ENCODE measurements at regions not wholly inside any gene's neighbourhood (a gene's known extent, or its start where the extent isn't known, plus 50 kb on each side); places are given as distances from the start of the nearest gene placed in this dataset.

- no peak for TF ChIP-seq CTCF (IDR thresholded peaks at IDR 0.05; ENCODE audit: low read depth, low read length, missing control alignments)
- no peak overlapping the region for H3K4me3 ChIP-seq (replicated peaks; ENCODE audit: low read depth, low read length)
- no peak for DNase-seq (ENCODE audit: extremely low read depth, low read depth)
Measured at GRCh38 chr16:77551357-77551756, 116.5 kb upstream of the ADAMTS18 start.

GRCh38 chr16:77553130-77553529 is 118.3 kb upstream of the ADAMTS18 start:
- no peak for TF ChIP-seq CTCF (IDR thresholded peaks at IDR 0.05; ENCODE audit: low read depth, low read length, missing control alignments)
- H3K4me3 ChIP-seq (replicated peaks; ENCODE audit: low read depth, low read length) = no peak overlapping the region
- no peak for DNase-seq (ENCODE audit: extremely low read depth, low read depth)

GRCh38 chr16:77555126-77555525 is 120.3 kb upstream of the ADAMTS18 start:
- TF ChIP-seq CTCF (IDR thresholded peaks at IDR 0.05; ENCODE audit: low read depth, low read length, missing control alignments) = no peak
- no peak overlapping the region for H3K4me3 ChIP-seq (replicated peaks; ENCODE audit: low read depth, low read length)
- DNase-seq (ENCODE audit: extremely low read depth, low read depth) = no peak

- no peak for DNase-seq (ENCODE audit: extremely low read depth, low read depth)
- H3K4me3 ChIP-seq (replicated peaks; ENCODE audit: low read depth, low read length) = no peak overlapping the region
- no peak for TF ChIP-seq CTCF (IDR thresholded peaks at IDR 0.05; ENCODE audit: low read depth, low read length, missing control alignments)
Measured at GRCh38 chr16:77555791-77556190, 121.0 kb upstream of the ADAMTS18 start.

GRCh38 chr16:77556201-77556873 is 121.5 kb upstream of the ADAMTS18 start:
- H3K4me3 ChIP-seq (replicated peaks; ENCODE audit: low read depth, low read length) = no peak overlapping the region
- DNase-seq (ENCODE audit: extremely low read depth, low read depth) = no peak
- TF ChIP-seq CTCF (IDR thresholded peaks at IDR 0.05; ENCODE audit: low read depth, low read length, missing control alignments) = no peak

- no peak for DNase-seq (ENCODE audit: extremely low read depth, low read depth)
- no peak overlapping the region for H3K4me3 ChIP-seq (replicated peaks; ENCODE audit: low read depth, low read length)
- TF ChIP-seq CTCF (IDR thresholded peaks at IDR 0.05; ENCODE audit: low read depth, low read length, missing control alignments) = no peak
Measured at GRCh38 chr16:77557385-77557784, 122.6 kb upstream of the ADAMTS18 start.

GRCh38 chr16:77558786-77559185 is 124.0 kb upstream of the ADAMTS18 start:
- H3K4me3 ChIP-seq (replicated peaks; ENCODE audit: low read depth, low read length) = no peak overlapping the region
- DNase-seq (ENCODE audit: extremely low read depth, low read depth) = no peak
- TF ChIP-seq CTCF (IDR thresholded peaks at IDR 0.05; ENCODE audit: low read depth, low read length, missing control alignments) = no peak

Data from HFF-Myc (cell line).